HG02885 (cell line): ENCODE measurements at regions not wholly inside any gene's neighbourhood (a gene's known extent, or its start where the extent isn't known, plus 50 kb on each side); places are given as distances from the start of the nearest gene placed in this dataset.

ENCODE experiments used
- ATAC-seq: cut with Tn5 transposase; IDR thresholded peaks from one replicate; pipeline ENCODE4 v1.9.1; 2021; ENCODE audit warnings: mild to moderate bottlenecking; ENCODE audit not compliant: unreplicated experiment, poor library complexity

GRCh38 chr5:116830079-116830478 lies 255.5 kb upstream of the SEMA6A start:
- no peak for ATAC-seq

GRCh38 chr5:116827078-116827477 lies 252.5 kb upstream of the SEMA6A start:
- no peak for ATAC-seq

GRCh38 chr5:116825486-116825885 lies 250.9 kb upstream of the SEMA6A start:
- ATAC-seq: no peak

- ATAC-seq: no peak
Observed at GRCh38 chr5:116824751-116825438, 250.3 kb upstream of the SEMA6A start.

- no peak for ATAC-seq
Observed at GRCh38 chr5:116814626-116815385, 240.2 kb upstream of the SEMA6A start.

- ATAC-seq: no peak
Observed at GRCh38 chr5:116813906-116814305, 239.3 kb upstream of the SEMA6A start.

GRCh38 chr5:116813356-116813755 lies 238.7 kb upstream of the SEMA6A start:
- no peak for ATAC-seq

- no peak for ATAC-seq
Observed at GRCh38 chr5:116810951-116811350, 236.3 kb upstream of the SEMA6A start.

- ATAC-seq: no peak
Observed at GRCh38 chr5:116806836-116807235, 232.2 kb upstream of the SEMA6A start.

- no peak for ATAC-seq
Observed at GRCh38 chr5:116799401-116799800, 224.8 kb upstream of the SEMA6A start.

- ATAC-seq: no peak
Observed at GRCh38 chr5:116795189-116795588, 220.6 kb upstream of the SEMA6A start.

GRCh38 chr5:116789522-116789921 lies 214.9 kb upstream of the SEMA6A start:
- no peak for ATAC-seq

- no peak for ATAC-seq
Observed at GRCh38 chr5:116788851-116789403, 214.3 kb upstream of the SEMA6A start.

- no peak for ATAC-seq
Observed at GRCh38 chr5:116787570-116787969, 212.9 kb upstream of the SEMA6A start.

- ATAC-seq: no peak
Observed at GRCh38 chr5:116785106-116785505, 210.5 kb upstream of the SEMA6A start.

- no peak for ATAC-seq
Observed at GRCh38 chr5:116779846-116780245, 205.2 kb upstream of the SEMA6A start.

- ATAC-seq: no peak
Observed at GRCh38 chr5:116778651-116779280, 204.1 kb upstream of the SEMA6A start.

- ATAC-seq: no peak
Observed at GRCh38 chr5:116778032-116778431, 203.4 kb upstream of the SEMA6A start.

- ATAC-seq: no peak
Observed at GRCh38 chr5:116773926-116774325, 199.3 kb upstream of the SEMA6A start.

- no peak for ATAC-seq
Observed at GRCh38 chr5:116772806-116773205, 198.2 kb upstream of the SEMA6A start.

- no peak for ATAC-seq
Observed at GRCh38 chr5:116772152-116772501, 197.5 kb upstream of the SEMA6A start.
